ENCODE measurements at regions not wholly inside any gene's neighbourhood (a gene's known extent, or its start where the extent isn't known, plus 50 kb on each side); places are given as distances from the start of the nearest gene placed in this dataset.

GRCh38 chr16:26240807-26241206 is 549.0 kb downstream of the HS3ST4 start:
- no peaks in the 10 kb centered on the region for H3K9me3 ChIP-seq (replicated peaks; ENCODE audit: control insufficient read depth, insufficient read depth, low read length)
- H3K4me3 ChIP-seq: no peak overlapping the region
- ATAC-seq: no peak
- H4K20me1 ChIP-seq (ENCODE audit: control insufficient read depth, insufficient read depth): no peaks in the 10 kb centered on the region
- FAIRE-seq: no peak
- RAD21 ChIA-PET (ENCODE audit: unreplicated experiment): no interaction called here
- TF ChIP-seq NFXL1 (IDR thresholded peaks at IDR 0.05; ENCODE audit: borderline replicate concordance): no peak
- TF ChIP-seq SIN3A (IDR thresholded peaks at IDR 0.05; ENCODE audit: low read depth, low read length): no peak
- no peak for TF ChIP-seq CUX1 (IDR thresholded peaks at IDR 0.05; ENCODE audit: insufficient replicate concordance, low read depth, low read length)
- no peak for TF ChIP-seq ATF7 (IDR thresholded peaks at IDR 0.05; ENCODE audit: low read depth)
- no peak for TF ChIP-seq SRF (IDR thresholded peaks at IDR 0.05; ENCODE audit: low read depth in 2 of 2, low read length in 2 of 2)
- CTCF ChIA-PET: no interaction called here
- H3K27me3 ChIP-seq (replicated peaks in 1 of 2; ENCODE audit: control insufficient read depth in 2 of 2, insufficient read depth in 2 of 2, low read length in 1 of 2): no peaks in the 10 kb centered on the region
- no peak for DNase-seq (ENCODE audit: low read depth, low spot score)
- 35% methylated on average over 6 of the region's 6 CpGs for WGBS (ENCODE audit: insufficient coverage, insufficient replicate concordance, low lambda C conversion rate, missing lambda C conversion rate)
- no peaks in the 10 kb centered on the region for H3K36me3 ChIP-seq (ENCODE audit: control insufficient read depth in 2 of 2, insufficient read depth in 2 of 2, low read length in 1 of 2)
- POLR2A ChIA-PET: no interaction called here
- intact Hi-C loops (cut with micrococcal nuclease; ENCODE audit: unreplicated experiment) (no loop called here), in situ Hi-C loops (cut with MboI) (no loop called here)
- no peak overlapping the region for H3K27ac ChIP-seq (ENCODE audit: control insufficient read depth, insufficient read depth)
- no peaks in the 10 kb centered on the region for H3K79me2 ChIP-seq (ENCODE audit: control insufficient read depth, insufficient read depth, low read length)
- SMC1A ChIA-PET (ENCODE audit: uncharacterized antibody, unreplicated experiment): no interaction called here
- no peak overlapping the region for H3K9ac ChIP-seq (ENCODE audit: control insufficient read depth, insufficient read depth, low read length)
- no peaks in the 10 kb centered on the region for H3K4me1 ChIP-seq (ENCODE audit: control insufficient read depth, insufficient read depth, low read length)
- H2AFZ ChIP-seq (ENCODE audit: control insufficient read depth, low read depth, low read length): no peak overlapping the region
- no peak overlapping the region for H3K4me2 ChIP-seq (ENCODE audit: control insufficient read depth, insufficient read depth)
- no TSS peak for BruUV-seq (replicated peaks)

All from GM12878 (cell line).